Inferior parietal cortex (tissue), 1 donor: ENCODE measurements at regions not wholly inside any gene's neighbourhood (a gene's known extent, or its start where the extent isn't known, plus 50 kb on each side); places are given as distances from the start of the nearest gene placed in this dataset.

Experiments used
- DNase-seq: peaks from one replicate; pipeline ENCODE4 v3.0.0-alpha.2; 2016; ENCODE audit errors: extremely low spot score

DNA sequence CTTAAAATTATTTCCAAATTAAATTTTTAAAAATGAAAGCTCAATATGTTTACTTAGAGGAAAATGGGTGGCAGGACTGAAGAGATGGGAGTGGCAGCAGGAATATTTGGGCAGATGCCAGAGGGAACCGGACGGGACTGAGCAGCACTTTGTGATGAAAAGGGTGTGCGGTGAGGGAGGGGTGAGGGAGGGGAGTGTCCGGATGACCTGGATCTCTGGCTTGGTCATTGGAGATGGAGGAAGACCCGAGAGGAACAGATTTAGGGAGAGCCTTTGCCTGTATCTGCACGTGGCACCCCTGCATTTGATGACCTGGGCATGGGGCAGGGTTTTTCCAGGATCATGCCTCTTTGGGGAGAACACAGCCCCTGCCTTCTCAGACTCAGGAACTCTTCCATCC lies 201.1 kb upstream of the MVB12B start:
- no peak for DNase-seq

DNA sequence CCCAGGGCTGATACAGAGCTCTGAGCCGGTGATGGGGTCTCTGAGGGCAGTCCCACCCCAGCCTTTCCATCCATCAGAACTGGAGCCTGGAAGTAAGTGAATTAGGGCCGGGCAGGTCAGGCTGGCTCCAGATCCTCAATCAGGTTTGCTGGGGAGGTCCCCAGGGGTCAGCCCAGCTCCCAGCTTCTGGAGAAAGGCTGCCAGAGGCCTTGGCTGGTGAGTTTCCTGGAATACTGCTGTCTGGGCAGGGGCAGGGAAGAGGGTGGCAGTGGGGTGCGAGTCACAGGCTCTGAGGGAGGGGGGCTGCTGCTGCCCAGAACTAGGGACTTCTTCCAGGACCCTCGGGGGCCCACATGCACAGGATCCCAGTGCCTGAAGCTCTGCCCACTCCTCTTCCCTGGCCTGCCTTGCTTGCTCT lies 200.6 kb upstream of the MVB12B start:
- no peak for DNase-seq

DNA sequence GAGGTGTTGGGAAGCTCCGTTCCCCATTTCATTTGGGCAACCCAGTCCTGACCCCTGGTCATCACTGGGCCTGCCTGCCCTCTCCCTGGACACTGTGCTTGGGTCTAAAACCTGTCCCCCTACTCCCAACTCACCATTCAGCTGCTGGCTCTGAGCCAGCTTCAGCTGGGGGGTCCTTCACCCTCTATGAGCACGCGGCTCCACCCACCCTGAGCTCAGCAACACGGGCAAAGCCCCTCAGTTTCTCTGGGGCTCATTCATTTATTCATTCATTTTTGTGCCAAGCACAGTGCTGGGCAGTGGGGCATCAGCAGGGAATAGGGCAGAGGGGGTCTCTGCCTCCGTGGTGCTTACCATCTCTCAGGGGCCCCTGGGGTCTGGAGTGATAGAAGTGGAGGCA lies 199.8 kb upstream of the MVB12B start:
- DNase-seq: no peak

DNA sequence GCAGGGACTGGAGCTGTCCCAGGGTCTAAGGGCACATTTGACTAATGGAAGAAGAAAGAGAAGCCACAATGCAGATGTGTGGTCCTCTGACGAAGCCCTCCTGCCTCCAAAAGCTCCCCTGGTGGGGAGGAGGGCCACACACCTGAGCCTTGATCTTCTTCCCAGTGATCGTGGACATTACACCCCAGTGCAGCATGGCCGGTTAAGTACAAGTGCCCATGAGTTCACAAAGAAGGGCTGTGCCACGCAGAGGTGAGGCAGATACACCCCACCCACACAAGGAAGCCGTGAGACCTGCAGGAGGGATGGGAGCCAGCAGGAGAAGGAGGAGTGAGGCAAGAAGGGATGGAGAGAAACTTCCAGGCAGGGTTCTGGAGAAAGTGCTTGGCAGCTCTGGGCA lies 199.0 kb upstream of the MVB12B start:
- no peak for DNase-seq

DNA sequence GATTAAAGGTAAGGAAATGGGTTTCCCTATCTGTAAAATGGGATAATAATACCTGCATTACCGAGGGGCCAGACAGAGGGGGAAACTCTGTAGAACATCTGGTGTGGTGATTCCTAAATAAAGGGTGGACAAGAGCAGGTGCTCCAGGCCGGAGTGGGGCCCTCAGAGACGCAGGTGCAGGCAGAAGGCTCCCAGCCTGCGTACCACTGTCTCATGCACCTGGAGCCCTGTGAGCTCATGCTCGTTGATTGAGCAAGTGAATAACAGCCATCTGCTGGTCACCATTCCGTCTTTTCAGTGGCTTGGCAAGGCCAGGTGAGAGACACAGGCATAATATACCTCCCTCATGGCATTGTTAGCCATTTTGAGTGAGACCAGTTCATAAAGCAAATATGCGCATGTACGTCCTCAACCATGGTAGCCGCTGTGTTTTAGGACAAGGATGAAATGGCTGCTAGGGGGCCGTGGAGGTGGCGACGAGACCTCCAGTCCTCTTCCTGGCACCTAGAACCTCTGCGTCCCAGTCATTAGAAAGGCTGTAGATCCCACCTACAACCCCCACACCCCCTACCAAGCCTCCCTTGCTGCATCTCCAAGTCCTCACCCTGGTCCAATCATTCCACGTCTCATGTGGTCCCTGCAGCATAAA lies 198.0 kb upstream of the MVB12B start:
- DNase-seq: no peak

GRCh38 chr9:126131066-126132010 lies 195.3 kb upstream of the MVB12B start:
- no peak for DNase-seq

- no peak for DNase-seq
Observed at GRCh38 chr9:126132746-126133145, 193.9 kb upstream of the MVB12B start.

- DNase-seq: no peak
Observed at GRCh38 chr9:126144196-126144595, 182.4 kb upstream of the MVB12B start.

DNA sequence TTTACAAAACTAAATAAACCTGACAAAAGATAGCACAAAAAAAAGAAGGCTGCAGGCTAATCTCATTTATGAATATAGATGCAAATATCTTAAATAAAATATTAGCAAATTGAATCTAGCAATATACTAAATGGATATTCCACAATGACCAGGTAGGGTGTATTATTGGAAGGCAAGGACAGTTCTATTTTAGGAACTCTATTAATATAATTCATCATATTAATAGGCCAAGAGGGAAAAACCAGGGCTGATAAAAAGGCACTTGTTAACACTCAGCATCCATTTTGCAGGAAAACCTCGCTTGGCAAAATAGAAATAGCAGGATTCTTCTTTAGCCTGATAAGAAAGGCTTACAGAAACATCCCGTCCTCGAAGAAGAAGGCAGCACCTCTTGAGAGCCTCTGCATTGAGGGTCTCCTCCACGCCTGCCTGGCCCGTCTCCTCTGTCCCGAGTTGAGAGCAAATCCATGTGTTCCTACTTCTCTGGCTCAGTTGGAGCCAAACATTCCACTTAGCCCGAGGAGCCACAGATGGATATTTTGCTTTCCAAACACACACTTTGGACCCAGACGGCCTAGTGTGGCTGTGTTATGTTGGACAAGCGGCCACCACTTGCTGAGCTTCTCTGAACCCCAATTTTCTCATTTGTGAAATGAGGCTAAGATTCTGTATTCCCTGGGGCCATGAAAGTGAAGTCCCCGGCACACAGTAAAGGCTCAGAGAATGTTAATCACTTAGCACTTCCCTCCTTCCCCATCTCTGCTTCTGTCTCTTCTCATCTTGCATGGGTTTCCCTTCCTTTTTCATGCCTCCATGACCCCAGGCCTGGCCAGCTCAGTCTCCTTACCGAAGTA lies 181.8 kb upstream of the MVB12B start:
- DNase-seq: no peak

DNA sequence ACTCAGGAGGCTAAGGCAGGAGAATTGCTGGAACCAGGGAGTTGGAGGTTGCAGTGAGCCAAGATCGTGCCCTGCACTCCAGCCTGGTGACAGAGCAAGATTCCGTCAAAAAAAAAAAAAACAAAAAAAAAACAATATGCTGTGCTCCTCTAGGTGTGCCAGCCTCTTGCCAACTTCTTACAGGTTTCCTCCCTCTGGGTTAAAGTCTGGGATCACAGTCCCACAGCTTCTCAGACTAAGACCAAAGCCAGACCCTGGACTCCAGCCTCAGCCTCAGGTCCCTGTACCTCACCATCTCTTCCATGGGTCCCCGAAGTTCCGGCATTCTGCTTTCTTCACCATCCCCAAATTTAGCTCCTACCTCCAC lies 180.8 kb upstream of the MVB12B start:
- DNase-seq: no peak

- DNase-seq: no peak
Observed at GRCh38 chr9:126146254-126147145, 180.1 kb upstream of the MVB12B start.

DNA sequence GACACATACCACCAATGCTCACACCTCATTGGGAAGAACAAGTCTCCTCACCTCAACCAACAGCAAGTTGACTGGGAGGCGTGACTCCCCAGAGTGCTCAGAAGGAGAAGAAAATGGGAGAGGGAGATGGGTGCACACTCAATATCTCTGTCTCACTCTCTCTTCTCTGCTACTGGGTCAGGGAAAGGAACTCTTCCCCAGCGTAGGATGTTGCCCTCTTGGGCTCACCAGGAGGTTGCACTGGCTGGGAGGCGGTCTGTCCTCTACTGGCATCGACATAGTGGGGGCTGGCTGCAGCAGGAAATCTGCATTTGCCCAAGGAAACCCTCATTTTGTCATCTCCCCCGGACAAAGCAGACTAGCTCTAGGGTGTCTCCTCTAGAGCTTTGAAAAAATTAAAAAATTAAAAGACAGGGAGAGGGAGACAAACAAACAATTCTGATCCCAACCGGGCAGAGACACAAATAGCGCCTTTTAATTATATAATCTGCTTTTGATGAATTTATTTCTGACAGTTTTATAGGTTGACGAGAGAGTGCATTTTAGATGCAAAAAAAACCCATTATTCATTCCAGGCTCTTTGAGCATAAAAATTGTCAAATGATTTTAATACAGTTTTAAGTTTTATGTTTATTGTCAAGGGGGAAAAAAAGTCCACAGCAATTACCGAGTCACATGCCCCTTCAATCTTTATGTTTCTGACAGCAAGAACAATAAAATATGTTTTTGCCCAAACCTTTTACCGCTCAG lies 179.3 kb upstream of the MVB12B start:
- no peak for DNase-seq

- no peak for DNase-seq
Observed at GRCh38 chr9:126147936-126148870, 178.4 kb upstream of the MVB12B start.

- DNase-seq: no peak
Observed at GRCh38 chr9:126148994-126149393, 177.6 kb upstream of the MVB12B start.

DNA sequence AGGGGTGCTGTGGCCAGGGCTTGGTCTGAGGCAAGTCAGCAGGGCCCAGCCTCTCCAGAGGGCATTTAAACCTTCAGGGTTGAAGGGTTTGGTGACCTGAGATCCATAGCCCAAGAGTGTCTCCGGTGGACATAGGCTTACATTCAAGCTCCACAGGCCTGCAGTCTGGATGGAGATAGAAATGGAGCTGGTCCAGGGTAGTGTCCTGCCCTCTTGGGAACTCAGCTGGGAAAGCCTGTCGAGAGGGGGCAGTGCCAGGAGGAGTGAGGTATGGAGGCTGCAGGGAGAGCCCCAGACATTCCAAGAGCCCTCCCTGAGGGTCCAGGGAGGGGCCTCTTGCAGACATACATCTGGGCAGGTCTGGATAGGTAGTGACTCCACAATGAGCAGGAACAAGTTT lies 177.0 kb upstream of the MVB12B start:
- DNase-seq: no peak

DNA sequence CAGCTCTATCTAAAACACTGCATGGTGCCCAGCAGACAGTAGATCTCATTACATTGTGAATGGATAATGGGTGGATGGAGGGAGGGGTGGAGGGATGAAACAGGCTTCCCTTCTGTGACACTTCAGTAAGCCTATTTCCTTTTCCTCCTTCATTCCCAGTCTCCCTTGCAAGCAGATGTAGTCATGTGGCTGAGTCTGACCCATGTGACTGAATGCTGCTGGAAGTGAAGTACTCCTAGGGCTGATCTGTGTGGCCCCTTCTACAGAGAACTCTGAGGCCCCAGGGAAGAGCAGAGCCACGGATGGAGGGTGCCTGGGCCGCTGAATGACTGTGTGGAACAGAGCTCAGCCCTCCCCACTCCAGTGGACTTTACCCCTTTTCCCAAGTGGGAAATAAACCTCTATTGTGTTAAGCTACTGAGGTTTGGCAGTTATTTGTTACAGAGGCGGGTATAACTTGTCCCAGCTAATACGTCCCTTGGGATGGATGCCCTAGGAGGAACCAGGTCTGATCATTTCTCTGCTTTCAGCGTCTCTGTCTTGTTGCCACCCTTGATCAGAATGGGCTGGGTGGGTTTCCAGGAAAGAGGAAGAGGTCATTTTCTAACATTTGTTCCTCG lies 176.1 kb upstream of the MVB12B start:
- no peak for DNase-seq

DNA sequence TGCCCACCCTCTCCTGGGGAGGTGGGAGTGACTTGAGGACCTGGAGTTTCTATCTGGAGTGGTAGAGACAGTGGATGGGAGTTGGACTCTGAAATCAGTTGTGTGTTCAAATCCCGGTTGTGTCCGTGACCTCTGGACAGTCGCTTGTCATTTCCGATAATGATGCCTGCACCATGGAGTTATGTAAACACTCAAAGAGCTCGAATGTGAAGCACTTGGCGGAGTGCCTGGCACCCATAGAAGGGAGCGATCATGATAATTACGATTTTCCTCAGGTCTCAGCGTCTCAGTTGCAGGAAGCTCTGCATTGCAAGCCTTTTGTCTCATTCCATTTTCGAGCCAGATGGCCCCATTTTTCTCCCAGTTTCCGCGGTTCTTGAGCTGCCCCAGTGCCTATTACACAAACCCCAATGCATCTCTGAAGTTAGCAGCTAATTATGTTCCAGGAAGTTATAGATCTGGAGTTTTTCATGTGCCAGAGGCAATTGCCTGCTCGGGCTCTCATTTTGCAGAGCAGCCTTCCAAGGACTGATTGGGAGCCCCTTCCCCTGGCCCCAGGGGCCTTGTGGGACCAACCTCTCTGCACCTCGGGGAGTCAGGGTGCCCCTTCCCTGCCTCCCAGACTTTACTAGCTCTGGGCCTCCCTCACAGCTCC lies 175.5 kb upstream of the MVB12B start:
- no peak for DNase-seq

- no peak for DNase-seq
Observed at GRCh38 chr9:126151686-126152134, 174.9 kb upstream of the MVB12B start.
